Pancreas (tissue), 10 donors: ENCODE measurements at regions not wholly inside any gene's neighbourhood (a gene's known extent, or its start where the extent isn't known, plus 50 kb on each side); places are given as distances from the start of the nearest gene placed in this dataset.

Experiments used
- ATAC-seq, 4 donors: fragments of 200-7000 bp; cut with Tn5 transposase; one replicate each; pipeline versions ENCODE4 v1.8.0 to v1.9.1; 2020; ENCODE audit warnings: mild to moderate bottlenecking in 4 of 4, moderate library complexity in 4 of 4
- DNase-seq, 6 donors: peaks; one replicate each; pipeline ENCODE4 v3.0.0-alpha.2; 2020
- FAIRE-seq: peaks from 2 replicates; lab custom pipeline; 2012; peaks lifted over from hg19 to GRCh38; lab: Jason Lieb, UNC
- H3K27ac ChIP-seq, 4 donors: fragments of 200-600 bp; sonication (generic); 1 replicate in 3 of 4; 2 replicates in 1 of 4; pipeline versions ENCODE4 v1.5.0 to v1.8.0; 2020
- H3K27me3 ChIP-seq, 4 donors: fragments of 200-600 bp; one replicate each; pipeline ENCODE4 v1.8.0; 2021
- H3K36me3 ChIP-seq, 3 donors: fragments of 200-600 bp; sonication (generic) in 1 of 3; one replicate each; pipeline versions ENCODE4 v1.5.0 to v1.8.0; 2020 to 2021
- H3K4me1 ChIP-seq, 3 donors: fragments of 200-600 bp; one replicate each; pipeline ENCODE4 v1.8.0; 2021
- H3K4me3 ChIP-seq, 4 donors: fragments of 200-600 bp; sonication (generic) in 2 of 4; one replicate each; pipeline versions ENCODE4 v1.5.0 to v1.8.0; 2020 to 2021
- H3K9me3 ChIP-seq, 4 donors: fragments of 200-600 bp; one replicate each; pipeline ENCODE4 v1.8.0; 2021
- WGBS, 2 donors: extraction: QIAGEN DNeasy Blood & Tissue Kit; methylation state at CpG; one replicate each; pipeline ENCODE4 v1.1.7; 2013; 5-methylcytosine and 5-hydroxymethylcytosine counted together
- intact Hi-C, 3 donors: fragments of 100-400 bp; cut with DNase I; formaldehyde crosslinking; loops; one replicate each; pipeline versions ENCODE4 v1.11.1 to v1.14.2; 2022
- TF ChIP-seq, protein P1 (sequence below), 4 donors: fragments of 200-600 bp; sonication (generic) in 3 of 4; IDR thresholded peaks; one replicate each; pipeline versions ENCODE4 v1.5.0 to v1.8.0; 2021; ENCODE audit warnings: antibody characterized with exemption in 4 of 4
- donor health status: healthy with polysubstance abuse.
- donor health status: DM: no; HTN: no; CAD: no; lungs with moderate emphysema.
- donor health status: DM: no; HTN: no; CAD: no.
- donor health status: control.
- donor health status: control.
- donor health status: Bipolar disorder and iron deficiency.
- donor health status: DM: yes; HTN: yes; CAD: no.
- donor health status: DM: no; HTN: no; CAD: no.
- donor health status: DM: no; HTN: no; CAD: no.
- donor health status: DM: yes; HTN: yes; CAD: no.

DNA sequence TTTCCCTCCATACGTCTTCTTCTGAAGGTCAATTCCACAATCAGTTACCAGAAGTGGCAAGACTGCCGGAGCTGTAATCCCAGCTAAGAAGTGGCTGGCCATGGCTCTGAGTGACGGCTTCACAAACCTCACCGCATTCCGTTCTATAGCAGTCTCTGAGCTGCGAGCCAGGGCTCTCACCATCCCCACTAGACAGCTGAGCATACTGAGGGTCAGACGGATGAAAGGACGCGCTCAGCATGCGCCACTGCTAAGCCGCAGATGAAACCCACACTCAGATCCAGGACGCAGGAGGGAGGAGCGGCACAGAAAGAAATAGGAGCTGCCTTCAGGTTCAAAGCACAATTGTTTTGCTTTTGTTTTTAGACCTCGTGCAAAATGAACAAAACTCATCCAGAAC is 97.9 kb downstream of the ANKRD60 start:
- no peaks in the 10 kb centered on the region for H3K4me1 ChIP-seq
- TF ChIP-seq, protein P1, sequence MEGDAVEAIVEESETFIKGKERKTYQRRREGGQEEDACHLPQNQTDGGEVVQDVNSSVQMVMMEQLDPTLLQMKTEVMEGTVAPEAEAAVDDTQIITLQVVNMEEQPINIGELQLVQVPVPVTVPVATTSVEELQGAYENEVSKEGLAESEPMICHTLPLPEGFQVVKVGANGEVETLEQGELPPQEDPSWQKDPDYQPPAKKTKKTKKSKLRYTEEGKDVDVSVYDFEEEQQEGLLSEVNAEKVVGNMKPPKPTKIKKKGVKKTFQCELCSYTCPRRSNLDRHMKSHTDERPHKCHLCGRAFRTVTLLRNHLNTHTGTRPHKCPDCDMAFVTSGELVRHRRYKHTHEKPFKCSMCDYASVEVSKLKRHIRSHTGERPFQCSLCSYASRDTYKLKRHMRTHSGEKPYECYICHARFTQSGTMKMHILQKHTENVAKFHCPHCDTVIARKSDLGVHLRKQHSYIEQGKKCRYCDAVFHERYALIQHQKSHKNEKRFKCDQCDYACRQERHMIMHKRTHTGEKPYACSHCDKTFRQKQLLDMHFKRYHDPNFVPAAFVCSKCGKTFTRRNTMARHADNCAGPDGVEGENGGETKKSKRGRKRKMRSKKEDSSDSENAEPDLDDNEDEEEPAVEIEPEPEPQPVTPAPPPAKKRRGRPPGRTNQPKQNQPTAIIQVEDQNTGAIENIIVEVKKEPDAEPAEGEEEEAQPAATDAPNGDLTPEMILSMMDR (IDR thresholded peaks at IDR 0.05): no peak
- H3K36me3 ChIP-seq: no peaks in the 10 kb centered on the region
- no peaks in the 10 kb centered on the region for H3K27me3 ChIP-seq
- no peak for ATAC-seq
- WGBS, 2 donors: 63% methylated on average over 14 of the region's 14 CpGs
- no peak overlapping the region for H3K27ac ChIP-seq
- intact Hi-C loops: no loop called here
- H3K4me3 ChIP-seq: no peak overlapping the region
- DNase-seq: no peak
- H3K9me3 ChIP-seq: no peaks in the 10 kb centered on the region
- FAIRE-seq: no peak

DNA sequence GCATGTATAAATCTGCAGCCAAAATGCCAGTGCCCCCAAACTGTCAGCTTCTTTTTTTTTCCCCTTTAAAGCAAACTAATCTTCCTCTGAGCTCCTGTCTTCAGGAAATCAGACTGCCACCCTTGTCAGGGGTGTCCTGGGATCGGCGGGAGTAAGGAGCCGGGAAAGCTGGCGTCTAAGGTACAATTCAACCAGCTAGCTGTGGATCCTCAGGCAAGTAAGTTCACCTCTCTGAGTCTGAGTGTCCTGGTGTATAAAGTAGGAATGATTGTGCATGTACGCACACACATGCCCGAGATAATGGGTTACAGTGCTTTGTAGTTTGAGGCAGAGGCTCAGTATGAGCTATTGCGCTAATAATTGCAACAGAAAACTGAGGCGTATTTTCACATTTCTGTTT is 98.3 kb downstream of the ANKRD60 start:
- intact Hi-C loops: no loop called here
- H3K4me1 ChIP-seq: no peaks in the 10 kb centered on the region
- TF ChIP-seq, protein P1 (IDR thresholded peaks at IDR 0.05): no peak
- ATAC-seq: no peak
- H3K36me3 ChIP-seq: no peaks in the 10 kb centered on the region
- no peak for DNase-seq
- no peak for FAIRE-seq
- H3K9me3 ChIP-seq: no peaks in the 10 kb centered on the region
- H3K4me3 ChIP-seq: no peak overlapping the region
- no peak overlapping the region for H3K27ac ChIP-seq
- no peaks in the 10 kb centered on the region for H3K27me3 ChIP-seq
- 72 to 78% methylated on average over 8 of the region's 8 CpGs for WGBS, 2 donors

DNA sequence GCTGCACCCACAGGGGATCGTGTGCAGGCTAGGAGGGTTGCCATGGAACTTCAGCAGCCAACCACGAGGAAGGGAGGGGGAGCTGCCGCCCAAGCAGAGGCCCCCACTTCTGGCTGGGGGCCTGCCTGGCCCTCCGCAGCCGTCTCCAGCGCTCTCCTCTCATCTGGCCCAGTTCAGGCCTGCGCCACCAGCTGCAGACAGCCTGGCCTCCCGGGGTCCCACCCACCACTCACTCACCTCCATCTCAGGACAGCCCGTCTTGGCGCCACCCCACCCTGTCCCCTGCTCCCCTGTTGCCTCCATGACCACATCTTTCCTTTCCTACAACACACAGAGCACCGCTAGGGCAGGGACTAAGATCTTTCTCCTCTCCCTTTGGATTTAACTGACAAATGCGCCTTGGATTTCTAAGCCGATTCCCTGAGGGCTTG is 98.7 kb downstream of the ANKRD60 start:
- Histone ChIP-seq H3K27ac (no peak overlapping the region), H3K4me3 (no peak overlapping the region), H3K9me3 (no peaks in the 10 kb centered on the region), H3K27me3 (no peaks in the 10 kb centered on the region), H3K4me1 (no peaks in the 10 kb centered on the region), H3K36me3 (no peaks in the 10 kb centered on the region)
- TF ChIP-seq, protein P1 (IDR thresholded peaks at IDR 0.05): no peak
- DNase-seq: no peak
- intact Hi-C loops: no loop called here
- no peak for ATAC-seq
- WGBS, 2 donors: 60 to 63% methylated on average over 13 of the region's 13 CpGs
- no peak for FAIRE-seq

DNA sequence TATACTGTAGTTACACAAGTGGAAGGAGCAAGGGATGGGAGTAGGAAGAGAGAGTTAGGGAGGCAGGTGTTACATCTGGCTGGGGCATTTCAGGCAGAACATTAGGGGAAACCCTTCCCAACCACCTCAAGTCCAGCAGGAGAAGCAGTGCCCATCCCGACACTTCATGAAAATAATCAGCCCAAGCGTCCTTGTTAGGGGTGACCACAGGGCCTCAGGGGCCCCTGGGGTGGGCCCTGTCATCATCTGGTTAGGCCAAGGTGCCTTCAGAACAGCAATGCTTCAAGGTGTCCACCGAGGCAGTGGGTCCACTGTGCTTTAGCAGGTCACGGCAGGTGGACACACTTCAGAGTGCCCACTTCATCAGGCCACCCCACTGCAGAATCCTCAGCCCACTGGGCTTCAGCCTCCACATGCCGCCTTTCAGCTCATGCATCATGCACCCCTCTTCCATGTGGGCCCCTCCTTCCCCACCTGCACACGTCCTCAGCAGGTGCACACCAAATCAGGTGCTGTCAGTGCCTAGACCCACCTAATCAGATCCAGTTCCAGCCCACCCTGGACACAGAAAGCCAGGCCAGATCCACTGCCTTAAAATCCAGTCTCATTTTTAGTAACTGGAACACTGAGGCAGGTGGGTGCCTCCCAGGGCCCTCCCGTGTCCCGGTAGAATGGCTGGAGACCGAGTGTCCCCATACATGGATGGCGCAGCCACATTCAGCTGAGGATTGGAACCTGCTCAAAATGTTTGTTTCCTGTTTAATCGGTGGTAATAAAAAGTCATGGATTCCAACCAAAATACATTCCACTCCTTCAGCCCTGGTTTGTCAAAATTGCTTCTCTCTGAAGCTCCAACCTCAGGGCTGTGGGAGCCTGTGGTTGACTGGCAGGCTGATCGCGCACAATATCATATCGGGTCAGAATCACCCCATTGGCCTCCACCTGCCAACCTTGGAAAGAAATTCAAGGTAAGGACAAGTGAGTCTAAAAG is 99.5 kb downstream of the ANKRD60 start:
- TF ChIP-seq, protein P1 (IDR thresholded peaks at IDR 0.05): no peak
- H3K4me3 ChIP-seq: no peak overlapping the region
- H3K27me3 ChIP-seq: no peaks in the 10 kb centered on the region
- no peaks in the 10 kb centered on the region for H3K4me1 ChIP-seq
- ATAC-seq: no peak
- 62 to 74% methylated on average over 14 of the region's 14 CpGs for WGBS, 2 donors
- DNase-seq: no peak
- intact Hi-C loops: no loop called here
- no peak overlapping the region for H3K27ac ChIP-seq
- FAIRE-seq: no peak
- no peaks in the 10 kb centered on the region for H3K36me3 ChIP-seq
- no peaks in the 10 kb centered on the region for H3K9me3 ChIP-seq

DNA sequence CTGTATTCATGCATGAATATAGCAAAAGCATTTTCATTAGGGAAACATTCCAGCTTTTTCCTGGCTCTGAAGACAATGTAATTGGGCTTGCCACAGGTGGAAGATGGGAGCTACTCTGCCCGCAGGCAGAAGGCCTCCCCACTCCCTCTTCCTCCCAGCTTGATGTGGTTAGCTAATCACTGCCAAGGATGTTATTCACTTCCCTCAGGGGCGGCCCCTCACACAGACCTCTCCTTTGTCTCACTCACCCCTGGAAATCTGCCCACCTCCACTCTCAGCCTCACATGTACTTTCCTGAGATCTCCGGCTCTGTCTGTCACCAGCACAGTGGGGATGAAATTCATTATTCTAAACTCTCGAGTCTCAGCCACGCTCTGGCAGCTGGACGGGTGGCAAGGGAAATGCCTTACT is 100.7 kb downstream of the ANKRD60 start:
- no peaks in the 10 kb centered on the region for H3K27me3 ChIP-seq
- H3K27ac ChIP-seq: no peak overlapping the region
- ATAC-seq: peak in 3 of 4 donors; percentile 57 to 81 (median 63)
- no peak for FAIRE-seq
- H3K36me3 ChIP-seq: no peaks in the 10 kb centered on the region
- TF ChIP-seq, protein P1 (IDR thresholded peaks at IDR 0.05): no peak
- intact Hi-C loops: no loop called here
- WGBS, 2 donors: 28 to 41% methylated on average over 6 of the region's 6 CpGs
- no peak overlapping the region for H3K4me3 ChIP-seq
- peak in 3 of 6 donors; percentile 28 to 31 (median 31) for DNase-seq
- no peaks in the 10 kb centered on the region for H3K9me3 ChIP-seq
- H3K4me1 ChIP-seq: no peaks in the 10 kb centered on the region
